ENCODE measurements at regions not wholly inside any gene's neighbourhood (a gene's known extent, or its start where the extent isn't known, plus 50 kb on each side); places are given as distances from the start of the nearest gene placed in this dataset.

GRCh38 chr16:8323153-8323552 lies 267.2 kb downstream of the TMEM114 start:
- DNase-seq (ENCODE audit: extremely low read depth, low read depth): no peak
- TF ChIP-seq, protein P1, sequence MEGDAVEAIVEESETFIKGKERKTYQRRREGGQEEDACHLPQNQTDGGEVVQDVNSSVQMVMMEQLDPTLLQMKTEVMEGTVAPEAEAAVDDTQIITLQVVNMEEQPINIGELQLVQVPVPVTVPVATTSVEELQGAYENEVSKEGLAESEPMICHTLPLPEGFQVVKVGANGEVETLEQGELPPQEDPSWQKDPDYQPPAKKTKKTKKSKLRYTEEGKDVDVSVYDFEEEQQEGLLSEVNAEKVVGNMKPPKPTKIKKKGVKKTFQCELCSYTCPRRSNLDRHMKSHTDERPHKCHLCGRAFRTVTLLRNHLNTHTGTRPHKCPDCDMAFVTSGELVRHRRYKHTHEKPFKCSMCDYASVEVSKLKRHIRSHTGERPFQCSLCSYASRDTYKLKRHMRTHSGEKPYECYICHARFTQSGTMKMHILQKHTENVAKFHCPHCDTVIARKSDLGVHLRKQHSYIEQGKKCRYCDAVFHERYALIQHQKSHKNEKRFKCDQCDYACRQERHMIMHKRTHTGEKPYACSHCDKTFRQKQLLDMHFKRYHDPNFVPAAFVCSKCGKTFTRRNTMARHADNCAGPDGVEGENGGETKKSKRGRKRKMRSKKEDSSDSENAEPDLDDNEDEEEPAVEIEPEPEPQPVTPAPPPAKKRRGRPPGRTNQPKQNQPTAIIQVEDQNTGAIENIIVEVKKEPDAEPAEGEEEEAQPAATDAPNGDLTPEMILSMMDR (IDR thresholded peaks at IDR 0.05; ENCODE audit: low read depth, low read length): no peak

- DNase-seq (ENCODE audit: extremely low read depth, low read depth): no peak
- TF ChIP-seq, protein P1 (IDR thresholded peaks at IDR 0.05; ENCODE audit: low read depth, low read length): no peak
These were observed 270.2 kb downstream of the TMEM114 start for GRCh38 chr16:8320131-8320530.

GRCh38 chr16:8310816-8311215 lies 279.5 kb downstream of the TMEM114 start:
- TF ChIP-seq, protein P1 (IDR thresholded peaks at IDR 0.05; ENCODE audit: low read depth, low read length): no peak
- no peak for DNase-seq (ENCODE audit: extremely low read depth, low read depth)

DNA sequence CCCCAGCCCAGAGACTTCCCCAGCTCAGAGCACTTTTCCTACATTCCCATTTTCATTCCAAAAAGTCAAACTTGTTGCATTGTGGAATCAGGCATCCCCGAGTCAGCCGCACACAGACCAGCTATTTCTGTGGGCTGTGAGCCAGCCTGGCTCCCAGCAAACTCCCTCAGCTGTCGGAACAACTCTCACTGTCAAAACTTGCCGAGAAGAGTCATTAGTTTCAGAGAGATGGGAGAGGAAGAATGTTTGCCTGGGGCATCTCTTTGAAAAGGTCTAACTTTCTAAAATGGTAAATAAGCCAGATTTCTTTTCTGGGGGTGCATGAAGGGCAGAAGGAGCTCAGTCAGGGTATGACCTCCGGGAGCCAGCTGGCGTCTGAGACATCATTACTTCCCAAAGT lies 280.0 kb downstream of the TMEM114 start:
- no peak for DNase-seq (ENCODE audit: extremely low read depth, low read depth)
- TF ChIP-seq, protein P1 (IDR thresholded peaks at IDR 0.05; ENCODE audit: low read depth, low read length): no peak

- no peak for DNase-seq (ENCODE audit: extremely low read depth, low read depth)
- TF ChIP-seq, protein P1 (IDR thresholded peaks at IDR 0.05; ENCODE audit: low read depth, low read length): no peak
These were observed 285.1 kb downstream of the TMEM114 start for GRCh38 chr16:8305201-8305600.

- TF ChIP-seq, protein P1 (IDR thresholded peaks at IDR 0.05; ENCODE audit: low read depth, low read length): no peak
- no peak for DNase-seq (ENCODE audit: extremely low read depth, low read depth)
These were observed 290.7 kb downstream of the TMEM114 start for GRCh38 chr16:8299635-8300034.

DNA sequence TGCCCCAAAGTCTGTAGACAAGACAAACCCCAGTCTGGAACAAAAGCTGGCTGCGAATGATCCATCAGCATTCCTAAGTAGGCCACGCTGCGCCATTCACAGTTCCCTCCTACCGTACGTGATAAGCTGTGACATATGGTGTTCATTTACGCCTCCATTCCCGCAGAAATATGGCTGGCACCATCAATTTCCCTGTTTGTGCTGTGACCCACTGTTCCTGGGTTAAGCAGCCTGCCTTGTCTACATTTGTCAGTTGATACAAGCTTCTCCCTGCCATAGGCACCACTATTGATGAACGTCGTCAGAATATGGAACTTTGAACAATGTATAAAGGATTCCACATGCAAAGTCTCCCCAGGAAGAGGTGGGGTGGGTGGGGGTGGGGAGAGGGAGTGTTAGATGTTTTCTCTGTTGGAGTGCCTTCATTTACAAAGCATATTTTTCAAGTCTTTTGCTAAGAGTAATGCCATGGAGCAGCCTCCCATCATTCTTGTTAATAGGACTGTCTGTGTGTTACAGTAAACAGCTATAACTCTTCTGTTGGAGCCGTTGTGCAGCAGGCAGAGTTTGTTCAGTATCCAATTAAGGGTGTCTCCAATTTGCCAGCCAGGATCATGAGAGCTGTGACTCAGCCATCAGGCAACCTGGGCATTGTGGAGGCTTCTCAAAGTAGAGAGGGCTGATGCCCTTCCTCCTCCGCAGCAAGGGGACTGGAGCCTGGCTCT lies 294.6 kb downstream of the TMEM114 start:
- TF ChIP-seq, protein P1 (IDR thresholded peaks at IDR 0.05; ENCODE audit: low read depth, low read length): no peak
- no peak for DNase-seq (ENCODE audit: extremely low read depth, low read depth)
